ENCODE measurements at regions not wholly inside any gene's neighbourhood (a gene's known extent, or its start where the extent isn't known, plus 50 kb on each side); places are given as distances from the start of the nearest gene placed in this dataset.

DNA sequence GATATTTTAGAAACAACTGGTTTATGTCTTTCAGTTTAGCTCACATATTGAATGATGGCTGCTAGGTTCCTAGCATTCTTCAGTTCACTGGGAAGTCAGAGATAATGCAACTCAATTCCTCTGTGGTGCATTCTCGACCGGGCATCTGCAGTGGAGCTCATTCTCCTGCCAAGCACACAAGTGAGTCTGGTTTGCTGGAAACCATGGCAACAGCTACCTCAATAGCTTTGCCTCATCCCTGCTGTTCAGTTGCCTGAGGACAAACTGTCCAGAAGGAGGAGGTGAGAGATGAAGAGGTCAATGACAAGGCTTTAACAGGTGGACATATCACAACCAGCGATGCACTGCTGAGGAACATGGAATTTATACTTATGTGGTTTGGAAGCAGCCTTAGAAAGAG lies 816.9 kb downstream of the AACS start:
- no peak overlapping the region for H3K27ac ChIP-seq
- in situ Hi-C loops (cut with HindIII; ENCODE audit: low pct_ligation_motif_present, low sequenced_read_pairs), result no loop called here
- DNase-seq, result no peak
- no peak overlapping the region for H3K4me3 ChIP-seq (ENCODE audit: low read depth, low read length)
- H3K36me3 ChIP-seq (replicated peaks), result no peaks in the 10 kb centered on the region
- H3K27me3 ChIP-seq (replicated peaks), result no peaks in the 10 kb centered on the region
- TF ChIP-seq CTCF (IDR thresholded peaks at IDR 0.05; ENCODE audit: low read depth, low read length, missing control alignments), result no peak

DNA sequence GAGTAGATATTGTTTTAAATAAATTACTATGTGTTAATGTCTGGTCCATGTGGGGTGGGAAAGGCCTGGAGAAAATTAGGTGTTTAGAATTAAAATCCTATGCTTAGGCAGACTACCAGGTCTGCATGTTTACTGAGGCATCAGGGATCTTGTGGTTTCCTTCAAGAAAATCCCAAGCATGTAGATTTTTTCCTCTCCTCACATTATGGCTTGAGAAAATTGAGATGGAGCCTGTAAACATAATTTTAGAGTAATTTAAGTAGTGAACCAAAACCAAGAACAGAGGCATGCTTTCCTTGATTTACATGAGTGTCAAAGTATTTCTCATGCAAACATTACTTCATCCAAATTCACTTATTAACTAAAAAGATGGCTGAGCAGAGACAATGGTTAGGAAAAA lies 823.7 kb downstream of the AACS start:
- no peak for TF ChIP-seq CTCF (IDR thresholded peaks at IDR 0.05; ENCODE audit: low read depth, low read length, missing control alignments)
- in situ Hi-C loops (cut with HindIII; ENCODE audit: low pct_ligation_motif_present, low sequenced_read_pairs), result no loop called here
- H3K27ac ChIP-seq, result no peak overlapping the region
- DNase-seq, result no peak
- no peak overlapping the region for H3K4me3 ChIP-seq (ENCODE audit: low read depth, low read length)
- no peaks in the 10 kb centered on the region for H3K27me3 ChIP-seq (replicated peaks)
- no peaks in the 10 kb centered on the region for H3K36me3 ChIP-seq (replicated peaks)

GRCh38 chr12:125889742-125890141 lies 824.5 kb downstream of the AACS start:
- TF ChIP-seq CTCF (IDR thresholded peaks at IDR 0.05; ENCODE audit: low read depth, low read length, missing control alignments), result no peak
- no peak for DNase-seq
- in situ Hi-C loops (cut with HindIII; ENCODE audit: low pct_ligation_motif_present, low sequenced_read_pairs), result no loop called here
- Histone ChIP-seq H3K27ac (no peak overlapping the region), H3K4me3 (ENCODE audit: low read depth, low read length) (no peak overlapping the region), H3K36me3 (replicated peaks) (no peaks in the 10 kb centered on the region), H3K27me3 (replicated peaks) (no peaks in the 10 kb centered on the region)

GRCh38 chr12:125890366-125890905 lies 825.2 kb downstream of the AACS start:
- H3K36me3 ChIP-seq (replicated peaks), result no peaks in the 10 kb centered on the region
- no peak for DNase-seq
- TF ChIP-seq CTCF (IDR thresholded peaks at IDR 0.05; ENCODE audit: low read depth, low read length, missing control alignments), result no peak
- H3K4me3 ChIP-seq (ENCODE audit: low read depth, low read length), result no peak overlapping the region
- H3K27me3 ChIP-seq (replicated peaks), result no peaks in the 10 kb centered on the region
- H3K27ac ChIP-seq, result no peak overlapping the region
- in situ Hi-C loops (cut with HindIII; ENCODE audit: low pct_ligation_motif_present, low sequenced_read_pairs), result no loop called here

GRCh38 chr12:125890971-125891370 lies 825.7 kb downstream of the AACS start:
- in situ Hi-C loops (cut with HindIII; ENCODE audit: low pct_ligation_motif_present, low sequenced_read_pairs), result no loop called here

More at GRCh38 chr12:125890971-125891370, 825.7 kb downstream of the AACS start:
- no peaks in the 10 kb centered on the region for H3K36me3 ChIP-seq (replicated peaks)
- DNase-seq, result no peak
- H3K27ac ChIP-seq, result no peak overlapping the region
- no peak overlapping the region for H3K4me3 ChIP-seq (ENCODE audit: low read depth, low read length)
- no peak for TF ChIP-seq CTCF (IDR thresholded peaks at IDR 0.05; ENCODE audit: low read depth, low read length, missing control alignments)
- H3K27me3 ChIP-seq (replicated peaks), result no peaks in the 10 kb centered on the region
